HG03442 (cell line): ENCODE measurements at regions not wholly inside any gene's neighbourhood (a gene's known extent, or its start where the extent isn't known, plus 50 kb on each side); places are given as distances from the start of the nearest gene placed in this dataset.
"Not testable (repeated sequence)": the region's sequence is repeated elsewhere in the genome, so short reads cannot be mapped to it uniquely, and the experiment has no call there.

Experiments used
- ATAC-seq: cut with Tn5 transposase; IDR thresholded peaks from one replicate; pipeline ENCODE4 v1.9.1; 2021; ENCODE audit warnings: mild to moderate bottlenecking, moderate library complexity; ENCODE audit not compliant: unreplicated experiment

GRCh38 chr15:34700891-34701427 lies 53.8 kb downstream of the GJD2 start:
- ATAC-seq: no peak

GRCh38 chr15:34699968-34700640 lies 54.7 kb downstream of the GJD2 start:
- no peak for ATAC-seq

- no peak for ATAC-seq
Measured at GRCh38 chr15:34696506-34696905, 58.3 kb downstream of the GJD2 start.

- no peak for ATAC-seq
Measured at GRCh38 chr15:34693053-34693744, 61.6 kb downstream of the GJD2 start.

GRCh38 chr15:34691034-34691433 lies 63.8 kb downstream of the GJD2 start:
- ATAC-seq: no peak

- no peak for ATAC-seq
Measured at GRCh38 chr15:34688699-34689098, 66.1 kb downstream of the GJD2 start.

GRCh38 chr15:34684351-34684750 lies 70.4 kb downstream of the GJD2 start:
- ATAC-seq: no peak

GRCh38 chr15:34682674-34683073 lies 72.1 kb downstream of the GJD2 start:
- no peak for ATAC-seq

GRCh38 chr15:34679291-34679690 lies 75.5 kb downstream of the GJD2 start:
- ATAC-seq: no peak

- no peak for ATAC-seq
Measured at GRCh38 chr15:34673241-34673640, 81.6 kb downstream of the GJD2 start.

- no peak for ATAC-seq
Measured at GRCh38 chr15:34665498-34666116, 82.2 kb upstream of the GOLGA8B start.

- ATAC-seq: no peak
Measured at GRCh38 chr15:34664418-34664817, 81.0 kb upstream of the GOLGA8B start.

- ATAC-seq: no peak
Measured at GRCh38 chr15:34663101-34663500, 79.7 kb upstream of the GOLGA8B start.

- ATAC-seq: no peak
Measured at GRCh38 chr15:34659056-34659455, 75.6 kb upstream of the GOLGA8B start.

GRCh38 chr15:34657469-34658127 lies 74.1 kb upstream of the GOLGA8B start:
- no peak for ATAC-seq

GRCh38 chr15:34656005-34656796 lies 72.8 kb upstream of the GOLGA8B start:
- ATAC-seq: no peak

GRCh38 chr15:34655326-34655725 lies 71.9 kb upstream of the GOLGA8B start:
- no peak for ATAC-seq

- ATAC-seq: no peak
Measured at GRCh38 chr15:34654625-34655024, 71.2 kb upstream of the GOLGA8B start.

GRCh38 chr15:34653992-34654391 lies 70.5 kb upstream of the GOLGA8B start:
- ATAC-seq: no peak

GRCh38 chr15:34653326-34653725 lies 69.9 kb upstream of the GOLGA8B start:
- ATAC-seq: not testable (repeated sequence)

- ATAC-seq: no peak
Measured at GRCh38 chr15:34652726-34653033, 69.2 kb upstream of the GOLGA8B start.
